ENCODE measurements at regions not wholly inside any gene's neighbourhood (a gene's known extent, or its start where the extent isn't known, plus 50 kb on each side); places are given as distances from the start of the nearest gene placed in this dataset.

DNA sequence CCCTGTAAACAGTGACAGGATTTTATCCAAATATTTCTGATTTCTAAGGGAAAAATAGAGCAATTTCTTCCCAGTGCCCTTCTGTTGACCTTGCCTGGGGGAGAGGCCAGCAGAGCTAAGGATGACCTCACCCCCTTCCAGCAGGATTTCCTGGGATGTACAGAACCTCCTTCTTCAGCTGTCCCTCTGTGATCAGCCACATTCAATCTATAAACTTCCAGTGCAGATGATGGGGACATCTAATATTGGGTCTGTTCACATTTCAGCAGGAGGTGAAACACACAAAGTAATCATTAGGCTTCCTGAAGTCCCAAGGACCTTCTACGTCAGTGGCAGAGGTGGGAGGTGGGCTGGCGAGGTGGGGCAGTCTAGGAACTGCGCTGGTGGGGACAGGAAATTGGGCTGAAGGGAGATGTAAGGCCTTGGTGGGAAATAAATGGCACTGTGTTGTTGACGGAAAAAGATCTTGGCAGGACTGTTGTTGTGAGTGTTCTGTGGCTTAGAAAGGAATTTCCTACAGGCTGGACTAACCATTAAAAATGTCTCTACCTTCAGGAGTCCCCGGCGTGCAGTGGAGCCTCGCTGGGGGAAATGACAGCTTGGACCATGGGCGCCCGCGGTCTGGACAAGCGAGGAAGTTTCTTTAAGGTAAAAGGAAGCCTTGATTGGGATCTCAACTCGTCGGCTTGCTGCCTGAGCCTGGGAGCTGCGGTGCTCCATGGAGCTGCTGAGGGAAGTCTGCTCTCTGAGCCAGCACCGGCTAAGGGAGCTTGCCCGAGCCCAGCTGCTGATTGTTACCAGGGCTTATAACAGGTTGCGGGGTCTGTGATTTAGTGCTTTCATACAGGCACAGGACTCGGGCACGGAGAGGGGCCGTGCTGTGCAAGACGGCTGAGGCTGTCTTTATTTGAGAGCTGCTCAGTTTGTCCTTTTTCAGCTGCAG lies 127.9 kb upstream of the NAA20 start:
- H3K4me3 ChIP-seq (ENCODE audit: low read depth in 1 of 2, low read length in 2 of 2), result no peak overlapping the region
- H3K4me1 ChIP-seq (ENCODE audit: insufficient read depth, low read length), result no peaks in the 10 kb centered on the region
- no peak for TF ChIP-seq EZH2 (IDR thresholded peaks at IDR 0.05; ENCODE audit: borderline replicate concordance, low read depth, low read length, severe bottlenecking)
- TF ChIP-seq, protein P1, sequence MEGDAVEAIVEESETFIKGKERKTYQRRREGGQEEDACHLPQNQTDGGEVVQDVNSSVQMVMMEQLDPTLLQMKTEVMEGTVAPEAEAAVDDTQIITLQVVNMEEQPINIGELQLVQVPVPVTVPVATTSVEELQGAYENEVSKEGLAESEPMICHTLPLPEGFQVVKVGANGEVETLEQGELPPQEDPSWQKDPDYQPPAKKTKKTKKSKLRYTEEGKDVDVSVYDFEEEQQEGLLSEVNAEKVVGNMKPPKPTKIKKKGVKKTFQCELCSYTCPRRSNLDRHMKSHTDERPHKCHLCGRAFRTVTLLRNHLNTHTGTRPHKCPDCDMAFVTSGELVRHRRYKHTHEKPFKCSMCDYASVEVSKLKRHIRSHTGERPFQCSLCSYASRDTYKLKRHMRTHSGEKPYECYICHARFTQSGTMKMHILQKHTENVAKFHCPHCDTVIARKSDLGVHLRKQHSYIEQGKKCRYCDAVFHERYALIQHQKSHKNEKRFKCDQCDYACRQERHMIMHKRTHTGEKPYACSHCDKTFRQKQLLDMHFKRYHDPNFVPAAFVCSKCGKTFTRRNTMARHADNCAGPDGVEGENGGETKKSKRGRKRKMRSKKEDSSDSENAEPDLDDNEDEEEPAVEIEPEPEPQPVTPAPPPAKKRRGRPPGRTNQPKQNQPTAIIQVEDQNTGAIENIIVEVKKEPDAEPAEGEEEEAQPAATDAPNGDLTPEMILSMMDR (IDR thresholded peaks at IDR 0.05; ENCODE audit: borderline replicate concordance, extremely low read depth, low read length, poor library complexity, severe bottlenecking), result no peak
- no peak overlapping the region for H3K4me2 ChIP-seq (ENCODE audit: insufficient read depth, low read length)
- ATAC-seq (ENCODE audit: insufficient read depth, low read depth) (no peak), DNase-seq (no peak)
- no peaks in the 10 kb centered on the region for H3K36me3 ChIP-seq (ENCODE audit: insufficient read depth, low read length)
- no peaks in the 10 kb centered on the region for H3K79me2 ChIP-seq (ENCODE audit: insufficient read depth, low read length)
- no peak overlapping the region for H3K27ac ChIP-seq (ENCODE audit: low read length)
- no peak overlapping the region for H2AFZ ChIP-seq (ENCODE audit: low read depth, low read length)
- H3K9me3 ChIP-seq (ENCODE audit: insufficient read depth, low read length, severe bottlenecking), result no peaks in the 10 kb centered on the region
- H3K27me3 ChIP-seq (ENCODE audit: insufficient read depth, low read length, poor library complexity), result no peaks in the 10 kb centered on the region
- H3K9ac ChIP-seq (ENCODE audit: low read depth, low read length), result no peak overlapping the region
- no peaks in the 10 kb centered on the region for H4K20me1 ChIP-seq (ENCODE audit: insufficient read depth, low read length)

DNA sequence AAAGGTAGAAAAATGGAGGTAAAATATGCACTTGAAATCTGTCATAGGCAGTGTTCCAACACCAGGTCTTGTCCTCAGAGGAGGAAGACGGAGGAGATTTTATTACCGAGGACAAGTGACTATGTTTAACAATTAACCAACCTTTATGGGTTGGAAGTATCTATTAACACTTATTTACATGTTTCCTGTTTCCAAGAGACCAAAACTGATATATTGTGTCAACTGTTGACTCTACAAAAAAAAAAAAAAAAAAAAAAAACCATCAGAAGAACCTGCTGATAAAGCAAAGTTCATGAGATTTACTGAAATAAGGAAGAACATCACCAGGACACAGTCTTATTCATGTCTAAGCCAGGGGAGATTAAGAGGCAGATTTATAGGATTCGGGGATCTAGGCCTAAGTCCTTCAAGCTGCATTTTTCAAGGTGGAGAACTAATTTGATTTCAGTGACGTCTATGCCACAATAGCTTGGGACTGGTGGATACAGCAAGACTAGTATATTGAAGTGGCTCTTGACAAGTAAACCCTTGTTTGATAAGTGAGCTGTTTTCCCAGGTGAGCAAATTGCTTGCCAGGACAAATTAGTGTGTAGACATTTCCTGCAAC lies 126.6 kb upstream of the NAA20 start:
- H3K79me2 ChIP-seq (ENCODE audit: insufficient read depth, low read length), result no peaks in the 10 kb centered on the region
- H3K36me3 ChIP-seq (ENCODE audit: insufficient read depth, low read length), result no peaks in the 10 kb centered on the region
- TF ChIP-seq, protein P1 (IDR thresholded peaks at IDR 0.05; ENCODE audit: borderline replicate concordance, extremely low read depth, low read length, poor library complexity, severe bottlenecking), result no peak
- no peak for TF ChIP-seq EZH2 (IDR thresholded peaks at IDR 0.05; ENCODE audit: borderline replicate concordance, low read depth, low read length, severe bottlenecking)
- H3K27ac ChIP-seq (ENCODE audit: low read length), result no peak overlapping the region
- no peaks in the 10 kb centered on the region for H3K4me1 ChIP-seq (ENCODE audit: insufficient read depth, low read length)
- no peak overlapping the region for H3K4me3 ChIP-seq (ENCODE audit: low read depth in 1 of 2, low read length in 2 of 2)
- DNase-seq, result no peak
- H3K4me2 ChIP-seq (ENCODE audit: insufficient read depth, low read length), result no peak overlapping the region
- H2AFZ ChIP-seq (ENCODE audit: low read depth, low read length), result no peak overlapping the region
- no peaks in the 10 kb centered on the region for H4K20me1 ChIP-seq (ENCODE audit: insufficient read depth, low read length)
- H3K9me3 ChIP-seq (ENCODE audit: insufficient read depth, low read length, severe bottlenecking), result no peaks in the 10 kb centered on the region
- no peak for ATAC-seq (ENCODE audit: insufficient read depth, low read depth)
- H3K27me3 ChIP-seq (ENCODE audit: insufficient read depth, low read length, poor library complexity), result no peaks in the 10 kb centered on the region
- no peak overlapping the region for H3K9ac ChIP-seq (ENCODE audit: low read depth, low read length)

DNA sequence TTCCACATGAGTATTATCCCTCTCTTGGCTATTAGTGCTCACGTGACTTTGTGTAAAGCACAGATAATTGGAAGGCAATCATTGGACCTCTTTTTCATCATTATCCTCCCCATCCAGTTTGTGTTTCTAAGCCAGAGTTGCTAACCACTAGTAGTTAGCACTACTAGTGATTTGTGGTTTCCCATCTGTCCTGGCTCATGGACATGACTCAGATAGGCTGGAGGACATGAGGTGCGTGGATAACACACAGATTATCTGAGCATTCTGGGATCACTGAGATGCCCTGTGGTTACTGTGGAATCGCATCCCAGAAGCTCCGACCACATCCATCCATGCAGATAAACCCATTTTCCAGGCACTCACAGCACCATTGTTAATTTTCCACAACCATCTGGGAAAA lies 123.8 kb upstream of the NAA20 start:
- DNase-seq, result no peak
- Histone ChIP-seq H3K4me3 (ENCODE audit: low read depth in 1 of 2, low read length in 2 of 2) (no peak overlapping the region), H4K20me1 (ENCODE audit: insufficient read depth, low read length) (no peaks in the 10 kb centered on the region), H3K79me2 (ENCODE audit: insufficient read depth, low read length) (no peaks in the 10 kb centered on the region), H3K4me2 (ENCODE audit: insufficient read depth, low read length) (no peak overlapping the region), H3K27me3 (ENCODE audit: insufficient read depth, low read length, poor library complexity) (no peaks in the 10 kb centered on the region), H3K9me3 (ENCODE audit: insufficient read depth, low read length, severe bottlenecking) (no peaks in the 10 kb centered on the region), H3K9ac (ENCODE audit: low read depth, low read length) (no peak overlapping the region), H3K36me3 (ENCODE audit: insufficient read depth, low read length) (no peaks in the 10 kb centered on the region), H3K4me1 (ENCODE audit: insufficient read depth, low read length) (no peaks in the 10 kb centered on the region), H3K27ac (ENCODE audit: low read length) (no peak overlapping the region), H2AFZ (ENCODE audit: low read depth, low read length) (no peak overlapping the region)
- TF ChIP-seq, protein P1 (IDR thresholded peaks at IDR 0.05; ENCODE audit: borderline replicate concordance, extremely low read depth, low read length, poor library complexity, severe bottlenecking), result no peak
- TF ChIP-seq EZH2 (IDR thresholded peaks at IDR 0.05; ENCODE audit: borderline replicate concordance, low read depth, low read length, severe bottlenecking), result no peak
- ATAC-seq (ENCODE audit: insufficient read depth, low read depth), result no peak

Measured in DND-41 (cell line).